NT2/D1 (cell line): ENCODE measurements at regions not wholly inside any gene's neighbourhood (a gene's known extent, or its start where the extent isn't known, plus 50 kb on each side); places are given as distances from the start of the nearest gene placed in this dataset.

ENCODE experiments used
- DNase-seq: peaks from one replicate; pipeline ENCODE4 v3.0.0-alpha.2; 2011; ENCODE audit warnings: low read depth, low spot score
- H3K27me3 ChIP-seq: 2 replicates; pipeline ENCODE4 v1.6.0; 2011; ENCODE audit warnings: mild to moderate bottlenecking; ENCODE audit not compliant: insufficient read length, insufficient read depth
- H3K36me3 ChIP-seq: 2 replicates; pipeline ENCODE4 v1.6.1; 2011; ENCODE audit warnings: mild to moderate bottlenecking, low read length, mixed read lengths; ENCODE audit not compliant: insufficient read depth, insufficient read length
- H3K4me1 ChIP-seq: 2 replicates; pipeline ENCODE4 v1.5.1; 2011; ENCODE audit not compliant: insufficient read depth, insufficient read length
- H3K4me3 ChIP-seq: 2 replicates; pipeline ENCODE4 v1.5.1; 2011; ENCODE audit warnings: low read depth; ENCODE audit not compliant: insufficient read length
- H3K9ac ChIP-seq: 2 replicates; pipeline ENCODE4 v1.6.0; 2011; ENCODE audit warnings: low read depth; ENCODE audit not compliant: insufficient read length
- H3K9me3 ChIP-seq: 2 replicates; pipeline ENCODE4 v1.5.1; 2011; ENCODE audit warnings: mild to moderate bottlenecking, low read length; ENCODE audit not compliant: insufficient read depth
- SUZ12 ChIP-seq: IDR thresholded peaks from 2 replicates; pipeline ENCODE4 v1.6.1; 2011; ENCODE audit not compliant: insufficient read length, insufficient read depth; ENCODE audit errors: extremely low read depth
- YY1 ChIP-seq: IDR thresholded peaks from 2 replicates; pipeline ENCODE4 v1.6.1; 2011; ENCODE audit not compliant: insufficient read length, insufficient read depth
- ZNF274 ChIP-seq: IDR thresholded peaks from 2 replicates; pipeline ENCODE4 v1.6.1; 2011; ENCODE audit warnings: mild to moderate bottlenecking, low read depth, low read length

DNA sequence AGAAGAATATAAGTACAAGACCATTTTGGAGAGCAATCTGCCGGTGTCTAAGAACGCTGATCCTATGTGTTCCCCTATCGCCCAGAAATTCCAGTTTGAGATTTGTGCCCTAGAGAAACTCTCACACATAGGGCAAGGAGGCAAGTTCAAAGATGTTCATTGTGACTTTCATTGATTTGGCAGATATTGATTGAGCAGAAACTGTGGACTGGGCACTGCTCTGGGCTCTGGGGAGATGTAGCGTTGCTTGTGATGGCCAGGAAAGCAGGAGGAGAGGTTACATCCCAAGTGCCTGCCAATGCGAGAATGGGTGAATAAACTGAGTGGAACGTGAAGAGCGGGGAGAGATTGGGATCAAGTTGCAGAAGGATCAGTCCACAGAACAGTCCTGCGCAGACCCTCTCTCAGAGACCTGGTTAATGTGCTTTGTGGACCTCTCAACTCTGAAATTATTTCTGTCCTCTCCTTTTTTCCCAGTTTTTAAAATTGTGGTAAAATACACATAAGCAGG lies 123.9 kb upstream of the PEG3 start:
- TF ChIP-seq ZNF274, result no peak
- no peak for TF ChIP-seq SUZ12
- no peak for TF ChIP-seq YY1
- no peak for DNase-seq
- no peak overlapping the region for H3K4me3 ChIP-seq
- H3K9ac ChIP-seq, result no peak overlapping the region
- no peaks in the 10 kb centered on the region for H3K27me3 ChIP-seq
- peaks cover 8% of the 10 kb centered on the region for H3K4me1 ChIP-seq
- no peaks in the 10 kb centered on the region for H3K36me3 ChIP-seq
- no peaks in the 10 kb centered on the region for H3K9me3 ChIP-seq

DNA sequence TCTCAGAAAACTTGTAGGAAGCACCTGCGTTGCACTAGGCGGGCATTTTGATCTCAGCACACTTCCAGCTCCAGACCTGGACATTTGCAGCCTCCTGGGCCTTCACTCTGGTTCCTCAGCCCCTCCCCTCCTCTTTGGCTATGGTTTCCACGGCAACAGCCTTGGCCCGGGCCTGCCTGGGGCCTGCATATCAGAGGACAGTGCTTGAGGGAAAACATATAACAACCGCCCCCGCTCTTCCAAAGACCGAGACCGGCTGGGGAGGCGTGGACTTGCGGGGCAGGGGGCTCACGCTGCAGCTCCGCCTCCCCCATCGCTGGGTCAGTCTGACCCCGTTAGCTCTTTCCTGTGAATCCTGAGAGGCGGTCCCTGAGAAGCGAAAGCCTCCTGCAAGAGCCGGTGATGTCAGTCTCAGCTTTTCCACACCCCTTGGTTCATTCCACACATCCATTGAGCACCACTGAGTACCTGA lies 125.7 kb upstream of the PEG3 start:
- no peak for TF ChIP-seq SUZ12
- TF ChIP-seq YY1, result no peak
- no peak for TF ChIP-seq ZNF274
- H3K27me3 ChIP-seq, result no peaks in the 10 kb centered on the region
- no peak overlapping the region for H3K4me3 ChIP-seq
- H3K36me3 ChIP-seq, result no peaks in the 10 kb centered on the region
- DNase-seq, result peak; percentile 32
- no peak overlapping the region for H3K9ac ChIP-seq
- H3K4me1 ChIP-seq, result peaks cover 10% of the 10 kb centered on the region
- H3K9me3 ChIP-seq, result no peaks in the 10 kb centered on the region

GRCh38 chr19:56966697-56967299 lies 126.3 kb upstream of the PEG3 start:
- H3K4me3 ChIP-seq, result no peak overlapping the region
- no peaks in the 10 kb centered on the region for H3K9me3 ChIP-seq
- no peak for DNase-seq
- TF ChIP-seq YY1 (no peak), ZNF274 (no peak), SUZ12 (no peak)
- no peak overlapping the region for H3K9ac ChIP-seq
- H3K36me3 ChIP-seq, result no peaks in the 10 kb centered on the region
- no peaks in the 10 kb centered on the region for H3K27me3 ChIP-seq
- H3K4me1 ChIP-seq, result peaks cover 10% of the 10 kb centered on the region

DNA sequence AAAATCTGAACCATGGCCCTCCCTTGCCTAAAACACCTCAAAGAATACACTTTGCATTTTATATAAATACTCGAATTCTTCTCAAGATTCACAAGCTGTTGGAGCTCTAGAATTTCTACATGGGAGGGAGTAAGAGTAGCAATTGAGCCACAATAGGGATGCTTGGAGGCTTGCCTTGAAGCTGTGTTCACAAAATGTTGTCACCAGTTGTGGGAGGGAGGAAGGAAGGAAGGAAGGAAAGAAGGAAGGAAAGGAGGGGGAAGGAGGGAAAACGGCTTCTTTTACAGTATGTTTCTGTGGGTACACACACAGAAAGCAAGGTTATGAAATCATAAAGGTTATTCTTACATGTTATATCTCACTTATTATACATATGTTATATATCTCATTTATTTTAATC lies 128.6 kb upstream of the PEG3 start:
- H3K9me3 ChIP-seq, result no peaks in the 10 kb centered on the region

GRCh38 chr19:56969759-56970178 lies 129.2 kb upstream of the PEG3 start:
- H3K9ac ChIP-seq, result no peak overlapping the region
- DNase-seq, result no peak
- no peaks in the 10 kb centered on the region for H3K36me3 ChIP-seq
- H3K4me3 ChIP-seq, result no peak overlapping the region
- H3K27me3 ChIP-seq, result peaks cover 9% of the 10 kb centered on the region
- H3K4me1 ChIP-seq, result peaks cover 19% of the 10 kb centered on the region
- H3K9me3 ChIP-seq, result no peaks in the 10 kb centered on the region
- TF ChIP-seq SUZ12, result no peak
- no peak for TF ChIP-seq YY1
- no peak for TF ChIP-seq ZNF274

More for the DNA sequence above, 128.6 kb upstream of the PEG3 start:
- Histone ChIP-seq H3K36me3 (no peaks in the 10 kb centered on the region), H3K9ac (no peak overlapping the region), H3K27me3 (peaks cover 9% of the 10 kb centered on the region), H3K4me3 (no peak overlapping the region), H3K4me1 (peaks cover 16% of the 10 kb centered on the region)
- TF ChIP-seq ZNF274 (no peak), YY1 (no peak), SUZ12 (no peak)
- no peak for DNase-seq

DNA sequence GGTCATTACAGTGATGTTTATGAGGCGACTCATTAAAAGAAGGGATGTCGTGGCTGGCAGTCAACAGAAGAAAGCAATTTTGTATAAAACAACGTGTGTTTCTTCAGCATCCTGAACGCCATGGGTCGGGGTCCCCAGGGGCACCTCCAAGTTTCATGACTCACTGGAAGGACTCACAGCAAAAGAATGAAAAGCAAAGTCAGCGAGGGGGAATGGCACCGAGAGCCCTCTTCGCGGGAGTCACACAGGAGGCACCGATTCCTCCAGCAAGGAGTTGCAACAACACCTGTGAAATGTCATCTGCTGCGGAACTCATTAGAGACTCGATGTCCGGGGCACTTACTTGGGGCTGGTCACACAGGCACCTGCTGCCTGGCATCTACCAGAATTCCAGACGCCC lies 130.7 kb upstream of the PEG3 start:
- Histone ChIP-seq H3K4me3 (no peak overlapping the region), H3K36me3 (no peaks in the 10 kb centered on the region), H3K4me1 (peaks cover 18% of the 10 kb centered on the region), H3K9me3 (no peaks in the 10 kb centered on the region), H3K9ac (no peak overlapping the region), H3K27me3 (peaks cover 9% of the 10 kb centered on the region)
- no peak for DNase-seq
- TF ChIP-seq ZNF274, result no peak
- TF ChIP-seq YY1, result no peak
- TF ChIP-seq SUZ12, result no peak

- no peak overlapping the region for H3K9ac ChIP-seq
- TF ChIP-seq ZNF274 (no peak), YY1 (no peak), SUZ12 (no peak)
- no peaks in the 10 kb centered on the region for H3K9me3 ChIP-seq
- DNase-seq, result no peak
- H3K36me3 ChIP-seq, result no peaks in the 10 kb centered on the region
- H3K4me3 ChIP-seq, result no peak overlapping the region
- peaks cover 10% of the 10 kb centered on the region for H3K27me3 ChIP-seq
- peaks cover 14% of the 10 kb centered on the region for H3K4me1 ChIP-seq
Measured at GRCh38 chr19:56972291-56972841, 131.8 kb upstream of the PEG3 start.
